NCI-H187 treated with DMSO at 0.1 percent for 48 hours (cell line): ENCODE measurements at regions not wholly inside any gene's neighbourhood (a gene's known extent, or its start where the extent isn't known, plus 50 kb on each side); places are given as distances from the start of the nearest gene placed in this dataset.
"Not testable (repeated sequence)": the region's sequence is repeated elsewhere in the genome, so short reads cannot be mapped to it uniquely, and the experiment has no call there.

Experiments used
- DNase-seq: peaks from one replicate; lab custom pipeline; 2025; lab: John Stamatoyannopoulos, UW

GRCh38 chr15:96053031-96053780 lies 277.3 kb upstream of the NR2F2 start:
- peak; percentile 21 for DNase-seq

GRCh38 chr15:96053781-96054428 lies 276.6 kb upstream of the NR2F2 start:
- DNase-seq = no peak

- no peak for DNase-seq
These were observed 275.9 kb upstream of the NR2F2 start for GRCh38 chr15:96054621-96055020.

- DNase-seq = no peak
These were observed 272.2 kb upstream of the NR2F2 start for GRCh38 chr15:96058103-96058851.

- not testable (repeated sequence) for DNase-seq
These were observed 271.7 kb upstream of the NR2F2 start for GRCh38 chr15:96058852-96059103.

GRCh38 chr15:96060591-96060990 lies 269.9 kb upstream of the NR2F2 start:
- not testable (repeated sequence) for DNase-seq

GRCh38 chr15:96064351-96064756 lies 266.1 kb upstream of the NR2F2 start:
- no peak for DNase-seq

GRCh38 chr15:96066126-96066525 lies 264.4 kb upstream of the NR2F2 start:
- no peak for DNase-seq

GRCh38 chr15:96066852-96067495 lies 263.5 kb upstream of the NR2F2 start:
- DNase-seq = no peak

GRCh38 chr15:96067677-96068076 lies 262.8 kb upstream of the NR2F2 start:
- DNase-seq = no peak

- DNase-seq = no peak
These were observed 261.6 kb upstream of the NR2F2 start for GRCh38 chr15:96068897-96069296.

- DNase-seq = no peak
These were observed 259.9 kb upstream of the NR2F2 start for GRCh38 chr15:96070636-96071035.

GRCh38 chr15:96072821-96073220 lies 257.7 kb upstream of the NR2F2 start:
- DNase-seq = no peak

- DNase-seq = no peak
These were observed 256.6 kb upstream of the NR2F2 start for GRCh38 chr15:96073908-96074307.

- no peak for DNase-seq
These were observed 254.6 kb upstream of the NR2F2 start for GRCh38 chr15:96075895-96076294.

GRCh38 chr15:96076350-96076749 lies 254.2 kb upstream of the NR2F2 start:
- DNase-seq = no peak

- no peak for DNase-seq
These were observed 251.5 kb upstream of the NR2F2 start for GRCh38 chr15:96079041-96079440.

- no peak for DNase-seq
These were observed 250.6 kb upstream of the NR2F2 start for GRCh38 chr15:96079882-96080281.

- DNase-seq = no peak
These were observed 244.3 kb upstream of the NR2F2 start for GRCh38 chr15:96086164-96086563.

- DNase-seq = no peak
These were observed 243.2 kb upstream of the NR2F2 start for GRCh38 chr15:96087180-96087884.

- DNase-seq = no peak
These were observed 241.8 kb upstream of the NR2F2 start for GRCh38 chr15:96088650-96089049.

GRCh38 chr15:96089405-96090058 lies 241.0 kb upstream of the NR2F2 start:
- DNase-seq = no peak
